ENCODE measurements at regions not wholly inside any gene's neighbourhood (a gene's known extent, or its start where the extent isn't known, plus 50 kb on each side); places are given as distances from the start of the nearest gene placed in this dataset.

GRCh38 chr4:126583509-126583908, 1049.2 kb upstream of the INTU start:
- no peak for TF ChIP-seq CTCF (IDR thresholded peaks at IDR 0.05)
- no peak for TF ChIP-seq POLR2A (IDR thresholded peaks at IDR 0.05)
- no peak for TF ChIP-seq POLR2AphosphoS5 (IDR thresholded peaks at IDR 0.05)
